Ascending aorta (tissue), 2 donors: ENCODE measurements at regions not wholly inside any gene's neighbourhood (a gene's known extent, or its start where the extent isn't known, plus 50 kb on each side); places are given as distances from the start of the nearest gene placed in this dataset.

Experiments used
- DNase-seq, 2 donors: peaks; one replicate each; pipeline ENCODE4 v3.0.0-alpha.2; 2019; ENCODE audit warnings: low spot score in 2 of 2
- H3K27ac ChIP-seq, 2 donors: fragments of 200-600 bp; sonication (generic); one replicate each; pipeline ENCODE4 v1.5.1; 2016 to 2017; ENCODE audit warnings: mild to moderate bottlenecking in 1 of 2
- H3K27me3 ChIP-seq: fragments of 200-600 bp; sonication (generic); one replicate; pipeline ENCODE4 v1.5.1; 2017
- H3K36me3 ChIP-seq, 2 donors: fragments of 200-600 bp; sonication (generic); one replicate each; pipeline ENCODE4 v1.5.1; 2016
- H3K4me1 ChIP-seq, 2 donors: fragments of 200-600 bp; sonication (generic); one replicate each; pipeline ENCODE4 v1.5.1; 2016 to 2017; ENCODE audit warnings: mild to moderate bottlenecking in 1 of 2
- H3K4me3 ChIP-seq, 2 donors: fragments of 200-600 bp; sonication (generic); one replicate each; pipeline ENCODE4 v1.5.1; 2016 to 2017; ENCODE audit warnings: mild to moderate bottlenecking in 1 of 2
- H3K9me3 ChIP-seq, 2 donors: fragments of 200-600 bp; sonication (generic); one replicate each; pipeline ENCODE4 v1.5.1; 2016
- CTCF ChIP-seq, 3 experiments: fragments of 200-600 bp in 2 of 3; fragments of 450-650 bp in 1 of 3; sonication (generic) in 2 of 3; IDR thresholded peaks; one replicate each; pipeline ENCODE4 v1.5.1; 2016 to 2019; ENCODE audit warnings: antibody characterized with exemption in 3 of 3, mild to moderate bottlenecking in 1 of 3, moderate library complexity in 1 of 3
- intact Hi-C: fragments of 100-400 bp; cut with DNase I; formaldehyde crosslinking; loops from one replicate; pipeline ENCODE4 v1.15.1; 2023

DNA sequence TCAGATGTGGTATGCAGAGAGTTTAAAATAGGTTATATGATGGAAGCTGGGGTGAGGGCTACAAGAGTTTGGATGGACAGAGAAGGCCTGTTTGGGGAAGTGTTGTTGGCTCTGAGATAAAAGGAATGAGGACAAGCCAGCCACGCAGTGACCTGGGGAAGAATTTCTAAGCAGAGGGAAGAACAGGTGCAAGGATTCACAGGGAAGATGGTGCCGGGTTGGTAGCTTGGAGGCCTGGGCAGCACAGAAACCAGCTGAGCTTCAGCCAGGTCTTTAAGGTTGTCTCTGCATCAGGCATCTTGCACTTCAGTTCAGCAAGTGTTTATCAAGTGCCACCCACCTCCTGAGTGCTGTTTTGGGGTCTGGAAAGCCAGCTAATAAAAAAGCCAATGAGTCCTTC, 1163.7 kb downstream of the AACS start:
- DNase-seq: no peak
- TF ChIP-seq CTCF (IDR thresholded peaks at IDR 0.05): no peak
- Histone ChIP-seq H3K4me3 (no peak overlapping the region), H3K27ac (no peak overlapping the region), H3K27me3 (no peaks in the 10 kb centered on the region), H3K36me3 (no peaks in the 10 kb centered on the region), H3K9me3 (no peaks in the 10 kb centered on the region), H3K4me1 (no peaks in the 10 kb centered on the region)
- intact Hi-C loops: no loop called here

- Histone ChIP-seq H3K4me1 (no peaks in the 10 kb centered on the region), H3K36me3 (no peaks in the 10 kb centered on the region), H3K4me3 (no peak overlapping the region), H3K27me3 (no peaks in the 10 kb centered on the region), H3K9me3 (no peaks in the 10 kb centered on the region), H3K27ac (no peak overlapping the region)
- no peak for DNase-seq
- no peak for TF ChIP-seq CTCF (IDR thresholded peaks at IDR 0.05)
- intact Hi-C loops: no loop called here
Measured at GRCh38 chr12:126232711-126233110, 1167.5 kb downstream of the AACS start.

- DNase-seq: no peak
- intact Hi-C loops: no loop called here
- H3K4me1 ChIP-seq: no peaks in the 10 kb centered on the region
- H3K36me3 ChIP-seq: no peaks in the 10 kb centered on the region
- no peak overlapping the region for H3K4me3 ChIP-seq
- no peaks in the 10 kb centered on the region for H3K9me3 ChIP-seq
- H3K27ac ChIP-seq: no peak overlapping the region
- no peaks in the 10 kb centered on the region for H3K27me3 ChIP-seq
- TF ChIP-seq CTCF (IDR thresholded peaks at IDR 0.05): no peak
Measured at GRCh38 chr12:126233625-126234024, 1168.4 kb downstream of the AACS start.

- Histone ChIP-seq H3K9me3 (no peaks in the 10 kb centered on the region), H3K4me3 (no peak overlapping the region), H3K36me3 (no peaks in the 10 kb centered on the region), H3K4me1 (no peaks in the 10 kb centered on the region), H3K27ac (no peak overlapping the region), H3K27me3 (no peaks in the 10 kb centered on the region)
- intact Hi-C loops: no loop called here
- TF ChIP-seq CTCF (IDR thresholded peaks at IDR 0.05): no peak
- no peak for DNase-seq
Measured at GRCh38 chr12:126243814-126244440, 1178.7 kb downstream of the AACS start.

DNA sequence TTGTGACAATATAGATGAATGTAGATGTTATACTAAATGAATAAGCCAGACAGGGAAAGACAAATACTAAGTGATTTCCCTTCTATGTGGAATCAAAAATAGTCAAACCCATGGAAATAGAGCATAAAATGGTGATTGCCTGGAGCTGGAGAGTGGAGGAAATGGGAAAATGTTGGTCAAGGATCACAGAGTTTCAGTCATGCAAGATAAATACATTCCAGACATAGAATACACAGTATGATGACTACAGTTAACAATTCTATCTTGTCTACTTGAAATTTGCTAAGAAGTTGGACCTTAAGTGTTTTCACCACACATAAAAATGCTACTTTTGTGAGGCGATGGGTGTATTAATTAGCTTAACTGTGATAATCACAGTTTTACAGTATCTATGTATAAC, 1182.7 kb downstream of the AACS start:
- intact Hi-C loops: no loop called here
- Histone ChIP-seq H3K36me3 (no peaks in the 10 kb centered on the region), H3K4me3 (no peak overlapping the region), H3K27me3 (no peaks in the 10 kb centered on the region), H3K9me3 (no peaks in the 10 kb centered on the region), H3K4me1 (no peaks in the 10 kb centered on the region), H3K27ac (no peak overlapping the region)
- TF ChIP-seq CTCF (IDR thresholded peaks at IDR 0.05): no peak
- DNase-seq: no peak

DNA sequence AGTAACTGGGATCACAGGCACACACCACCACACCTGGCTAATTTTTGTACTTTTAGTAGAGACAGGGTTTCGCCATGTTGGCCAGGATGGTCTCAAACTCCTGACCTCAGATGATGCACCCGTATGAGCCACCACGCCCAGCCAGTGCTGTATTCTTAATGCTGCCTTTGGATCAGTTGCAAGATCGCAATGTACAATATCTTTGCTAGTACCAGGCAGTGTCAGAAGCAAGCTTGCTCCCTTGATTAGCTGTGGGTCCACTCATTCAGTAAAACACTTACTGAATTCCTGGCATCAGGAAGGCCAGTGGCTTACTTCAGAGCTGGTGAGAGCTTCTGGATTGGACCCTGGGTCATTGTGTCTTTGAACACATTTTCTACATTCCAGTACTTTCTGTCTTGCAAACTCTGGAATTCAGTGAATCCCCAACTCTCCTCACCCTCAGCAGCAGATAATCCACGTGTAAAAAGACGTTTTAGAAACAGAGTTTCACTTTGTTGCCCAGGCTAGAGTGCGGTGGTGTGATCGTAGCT, 1183.7 kb downstream of the AACS start:
- Histone ChIP-seq H3K27me3 (no peaks in the 10 kb centered on the region), H3K27ac (no peak overlapping the region), H3K9me3 (no peaks in the 10 kb centered on the region), H3K4me3 (no peak overlapping the region), H3K4me1 (no peaks in the 10 kb centered on the region), H3K36me3 (no peaks in the 10 kb centered on the region)
- TF ChIP-seq CTCF (IDR thresholded peaks at IDR 0.05): no peak
- intact Hi-C loops: no loop called here
- DNase-seq: no peak
